Cardiac fibroblast (primary cell): ENCODE measurements at regions not wholly inside any gene's neighbourhood (a gene's known extent, or its start where the extent isn't known, plus 50 kb on each side); places are given as distances from the start of the nearest gene placed in this dataset.

Source experiments
- DNase-seq, 2 donors: peaks; one replicate each; pipeline versions ENCODE4 v3.0.0 to v3.0.0-alpha.2; 2010; ENCODE audit warnings: low read depth in 2 of 2
- H3K4me3 ChIP-seq, 2 donors: replicated peaks in 1 of 2; 1 replicate in 1 of 2; 2 replicates in 1 of 2; pipeline ENCODE4 v1.5.1; 2011; ENCODE audit warnings: low read depth in 2 of 2, low read length in 2 of 2, mild to moderate bottlenecking in 2 of 2, moderate library complexity in 1 of 2
- CTCF ChIP-seq: IDR thresholded peaks from one replicate; pipeline ENCODE4 v1.5.1; 2011; ENCODE audit warnings: low read depth, mild to moderate bottlenecking, low read length, inconsistent platforms

GRCh38 chr11:116249561-116249960 lies 523.2 kb downstream of the BUD13 start:
- H3K4me3 ChIP-seq: no peak overlapping the region
- no peak for TF ChIP-seq CTCF
- DNase-seq: no peak

- no peak for DNase-seq
- H3K4me3 ChIP-seq: no peak overlapping the region
- TF ChIP-seq CTCF: no peak
These were observed 527.9 kb downstream of the BUD13 start for GRCh38 chr11:116244889-116245288.

- no peak overlapping the region for H3K4me3 ChIP-seq
- TF ChIP-seq CTCF: no peak
- no peak for DNase-seq
These were observed 528.3 kb downstream of the BUD13 start for GRCh38 chr11:116244439-116244838.

GRCh38 chr11:116243991-116244390 lies 528.8 kb downstream of the BUD13 start:
- DNase-seq: no peak
- TF ChIP-seq CTCF: no peak
- no peak overlapping the region for H3K4me3 ChIP-seq

GRCh38 chr11:116242006-116242405 lies 530.8 kb downstream of the BUD13 start:
- H3K4me3 ChIP-seq: no peak overlapping the region
- DNase-seq: no peak
- TF ChIP-seq CTCF: no peak

GRCh38 chr11:116240710-116241109 lies 532.1 kb downstream of the BUD13 start:
- TF ChIP-seq CTCF: no peak
- peak; percentile 18 to 33 for DNase-seq

GRCh38 chr11:116239247-116239646 lies 533.5 kb downstream of the BUD13 start:
- TF ChIP-seq CTCF: no peak
- H3K4me3 ChIP-seq: no peak overlapping the region
- DNase-seq: no peak

More at GRCh38 chr11:116240710-116241109, 532.1 kb downstream of the BUD13 start:
- H3K4me3 ChIP-seq: no peak overlapping the region
